ENCODE measurements at regions not wholly inside any gene's neighbourhood (a gene's known extent, or its start where the extent isn't known, plus 50 kb on each side); places are given as distances from the start of the nearest gene placed in this dataset.

DNA sequence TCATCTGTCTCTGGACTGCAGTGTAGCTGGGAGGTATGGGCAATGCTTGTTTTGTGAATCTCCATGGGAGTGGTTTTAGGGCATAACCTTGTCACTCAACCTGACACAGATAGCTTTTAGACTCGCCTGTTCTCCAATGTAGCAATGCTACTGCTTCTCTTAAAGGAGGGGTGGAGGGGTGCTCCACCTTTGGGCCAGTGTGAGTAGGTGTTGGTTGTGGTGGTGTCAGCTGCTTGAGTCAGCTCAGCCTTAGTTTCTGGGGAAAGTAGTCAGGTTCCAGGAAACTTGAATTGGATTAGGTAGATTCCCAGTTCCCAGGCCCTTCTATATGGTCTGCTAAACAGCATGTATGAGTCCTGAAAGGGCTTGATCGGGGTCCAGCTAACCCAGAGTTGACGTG, 91.1 kb upstream of the PLPPR1 start:
- DNase-seq (ENCODE audit: insufficient read length, low spot score): no peak
- FAIRE-seq: no peak

GRCh38 chr9:100938507-100938906, 90.0 kb upstream of the PLPPR1 start:
- no peak for FAIRE-seq
- no peak for DNase-seq (ENCODE audit: insufficient read length, low spot score)

GRCh38 chr9:100939636-100940035, 88.9 kb upstream of the PLPPR1 start:
- no peak for DNase-seq (ENCODE audit: insufficient read length, low spot score)
- FAIRE-seq: no peak

- no peak for FAIRE-seq
- no peak for DNase-seq (ENCODE audit: insufficient read length, low spot score)
Observed at GRCh38 chr9:100959226-100959625, 69.3 kb upstream of the PLPPR1 start.
